Neural crest cell (in vitro differentiated cells): ENCODE measurements at regions not wholly inside any gene's neighbourhood (a gene's known extent, or its start where the extent isn't known, plus 50 kb on each side); places are given as distances from the start of the nearest gene placed in this dataset.
A peak's percentile ranks its signal among the peaks of the same experiment; 100 is the strongest.

Source experiments
- DNase-seq: peaks from one replicate; pipeline ENCODE4 v3.0.0; 2021; ENCODE audit warnings: low read depth, mixed read lengths, low spot score
- H3K27ac Mint-ChIP-seq: one replicate; pipeline ENCODE4 v1.8.0; 2021; ENCODE audit warnings: mild to moderate bottlenecking, mixed read lengths; ENCODE audit not compliant: unreplicated experiment
- H3K27me3 Mint-ChIP-seq: 2 replicates; pipeline ENCODE4 v1.8.0; 2021; ENCODE audit warnings: low read depth, mild to moderate bottlenecking, mixed read lengths
- H3K36me3 Mint-ChIP-seq: 2 replicates; pipeline ENCODE4 v1.8.0; 2021; ENCODE audit warnings: low read depth, mild to moderate bottlenecking, mixed read lengths
- H3K4me1 Mint-ChIP-seq: 2 replicates; pipeline ENCODE4 v1.8.0; 2021; ENCODE audit warnings: mixed read lengths
- H3K4me3 Mint-ChIP-seq: one replicate; pipeline ENCODE4 v1.8.0; 2021; ENCODE audit warnings: mild to moderate bottlenecking, mixed read lengths
- H3K9me3 Mint-ChIP-seq: 2 replicates; pipeline ENCODE4 v1.8.0; 2021; ENCODE audit warnings: mixed read lengths
- TF ChIP-seq, protein P1 (sequence below): fragments of 200-600 bp; sonication (generic); conservative IDR thresholded peaks from 2 replicates; pipeline ENCODE4 v1.5.0; 2021; ENCODE audit warnings: antibody characterized with exemption, mild to moderate bottlenecking

- Mint-ChIP-seq H3K27me3 (no peaks in the 10 kb centered on the region), H3K4me3 (no peak overlapping the region), H3K4me1 (no peaks in the 10 kb centered on the region), H3K27ac (no peak overlapping the region), H3K9me3 (peaks cover 3% of the 10 kb centered on the region), H3K36me3 (no peaks in the 10 kb centered on the region)
- TF ChIP-seq, protein P1, sequence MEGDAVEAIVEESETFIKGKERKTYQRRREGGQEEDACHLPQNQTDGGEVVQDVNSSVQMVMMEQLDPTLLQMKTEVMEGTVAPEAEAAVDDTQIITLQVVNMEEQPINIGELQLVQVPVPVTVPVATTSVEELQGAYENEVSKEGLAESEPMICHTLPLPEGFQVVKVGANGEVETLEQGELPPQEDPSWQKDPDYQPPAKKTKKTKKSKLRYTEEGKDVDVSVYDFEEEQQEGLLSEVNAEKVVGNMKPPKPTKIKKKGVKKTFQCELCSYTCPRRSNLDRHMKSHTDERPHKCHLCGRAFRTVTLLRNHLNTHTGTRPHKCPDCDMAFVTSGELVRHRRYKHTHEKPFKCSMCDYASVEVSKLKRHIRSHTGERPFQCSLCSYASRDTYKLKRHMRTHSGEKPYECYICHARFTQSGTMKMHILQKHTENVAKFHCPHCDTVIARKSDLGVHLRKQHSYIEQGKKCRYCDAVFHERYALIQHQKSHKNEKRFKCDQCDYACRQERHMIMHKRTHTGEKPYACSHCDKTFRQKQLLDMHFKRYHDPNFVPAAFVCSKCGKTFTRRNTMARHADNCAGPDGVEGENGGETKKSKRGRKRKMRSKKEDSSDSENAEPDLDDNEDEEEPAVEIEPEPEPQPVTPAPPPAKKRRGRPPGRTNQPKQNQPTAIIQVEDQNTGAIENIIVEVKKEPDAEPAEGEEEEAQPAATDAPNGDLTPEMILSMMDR: no peak
- DNase-seq: no peak
Measured at GRCh38 chrX:40272776-40273175, 175.0 kb upstream of the BCOR start.

DNA sequence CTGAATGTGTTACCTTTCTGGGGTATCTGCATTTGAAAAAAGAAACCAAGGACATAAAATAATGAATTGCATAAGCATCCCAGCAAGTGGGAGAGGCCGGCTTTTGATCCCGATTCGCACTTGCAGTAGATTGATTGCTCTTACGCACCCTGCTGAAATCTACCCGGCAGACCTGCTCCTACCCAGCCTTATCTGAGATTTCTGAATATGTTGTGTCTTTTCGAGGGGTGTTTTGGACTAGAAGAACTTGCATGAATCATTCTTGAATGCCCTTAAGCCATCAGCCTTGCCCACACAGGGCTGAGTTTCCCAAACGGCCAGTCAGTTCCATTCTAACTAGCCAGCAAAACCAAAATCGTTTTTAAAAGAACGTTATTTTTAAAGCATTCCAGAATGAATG, 174.4 kb upstream of the BCOR start:
- TF ChIP-seq, protein P1: no peak
- Mint-ChIP-seq H3K4me3 (no peak overlapping the region), H3K36me3 (no peaks in the 10 kb centered on the region), H3K27ac (no peak overlapping the region), H3K9me3 (peaks cover 3% of the 10 kb centered on the region), H3K4me1 (peaks cover 4% of the 10 kb centered on the region), H3K27me3 (no peaks in the 10 kb centered on the region)
- no peak for DNase-seq

DNA sequence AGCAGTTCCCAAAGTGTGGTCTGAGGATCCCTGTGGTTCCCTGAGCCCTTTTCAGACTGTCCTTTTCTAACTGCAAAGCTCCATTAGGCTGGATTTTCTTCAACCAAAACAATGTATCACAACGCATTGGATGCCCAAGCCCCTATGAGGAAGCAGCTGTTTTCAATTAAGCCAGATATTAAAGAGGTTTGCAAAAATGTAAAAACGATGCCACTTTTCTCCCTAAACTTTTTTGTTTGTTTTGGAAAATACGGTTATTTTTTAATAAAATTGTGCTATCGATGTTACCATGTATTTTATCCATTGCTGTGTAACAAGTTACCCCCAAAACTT, 170.4 kb upstream of the BCOR start:
- H3K27me3 Mint-ChIP-seq: no peaks in the 10 kb centered on the region
- H3K9me3 Mint-ChIP-seq: no peaks in the 10 kb centered on the region
- H3K36me3 Mint-ChIP-seq: no peaks in the 10 kb centered on the region
- H3K27ac Mint-ChIP-seq: no peak overlapping the region
- peaks cover 14% of the 10 kb centered on the region for H3K4me1 Mint-ChIP-seq
- no peak for DNase-seq
- no peak overlapping the region for H3K4me3 Mint-ChIP-seq
- TF ChIP-seq, protein P1: no peak

DNA sequence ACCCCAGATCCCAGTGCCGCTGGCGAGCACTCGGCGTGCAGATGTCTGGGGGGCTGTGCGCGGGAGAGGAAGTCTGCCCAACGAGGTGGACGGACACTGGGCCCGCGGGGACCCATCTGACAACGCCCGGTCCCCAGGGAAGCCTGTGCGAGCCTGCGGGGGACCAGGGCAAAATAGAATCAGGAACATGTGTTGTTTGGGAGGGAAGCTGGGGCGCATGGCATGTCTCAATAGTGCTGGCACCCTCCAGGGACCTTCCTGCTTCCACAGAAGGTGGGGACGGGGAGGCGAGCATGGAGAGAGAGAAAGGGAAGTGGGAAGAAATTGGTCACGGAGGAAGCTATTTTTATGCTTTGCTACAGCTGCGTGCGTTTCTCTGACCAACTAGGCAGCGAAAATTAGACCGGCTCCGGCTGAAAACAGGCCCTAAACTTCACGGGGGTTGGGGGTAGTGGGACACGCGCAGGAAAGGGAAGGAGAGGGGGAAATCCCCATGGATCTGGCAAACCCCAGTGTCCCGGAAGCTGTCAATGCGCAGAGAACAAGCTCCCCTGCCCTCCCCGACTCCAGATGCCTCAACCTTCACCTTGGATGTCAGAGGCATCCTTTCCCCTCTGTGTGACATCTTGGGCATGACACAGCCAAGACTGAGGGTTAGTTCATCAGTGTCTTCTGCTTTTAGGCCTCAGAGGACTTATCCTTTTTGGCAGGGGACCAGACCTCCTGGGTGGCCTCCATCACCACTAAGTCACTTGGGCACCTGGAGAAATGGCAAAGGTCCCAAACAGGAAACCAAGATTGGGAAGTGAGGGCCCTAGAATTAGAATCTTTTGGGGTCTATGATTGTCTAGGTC, 169.8 kb upstream of the BCOR start:
- DNase-seq: no peak
- H3K9me3 Mint-ChIP-seq: no peaks in the 10 kb centered on the region
- no peak overlapping the region for H3K27ac Mint-ChIP-seq
- TF ChIP-seq, protein P1: no peak
- H3K4me1 Mint-ChIP-seq: peaks cover 18% of the 10 kb centered on the region
- no peaks in the 10 kb centered on the region for H3K27me3 Mint-ChIP-seq
- no peak overlapping the region for H3K4me3 Mint-ChIP-seq
- no peaks in the 10 kb centered on the region for H3K36me3 Mint-ChIP-seq

DNA sequence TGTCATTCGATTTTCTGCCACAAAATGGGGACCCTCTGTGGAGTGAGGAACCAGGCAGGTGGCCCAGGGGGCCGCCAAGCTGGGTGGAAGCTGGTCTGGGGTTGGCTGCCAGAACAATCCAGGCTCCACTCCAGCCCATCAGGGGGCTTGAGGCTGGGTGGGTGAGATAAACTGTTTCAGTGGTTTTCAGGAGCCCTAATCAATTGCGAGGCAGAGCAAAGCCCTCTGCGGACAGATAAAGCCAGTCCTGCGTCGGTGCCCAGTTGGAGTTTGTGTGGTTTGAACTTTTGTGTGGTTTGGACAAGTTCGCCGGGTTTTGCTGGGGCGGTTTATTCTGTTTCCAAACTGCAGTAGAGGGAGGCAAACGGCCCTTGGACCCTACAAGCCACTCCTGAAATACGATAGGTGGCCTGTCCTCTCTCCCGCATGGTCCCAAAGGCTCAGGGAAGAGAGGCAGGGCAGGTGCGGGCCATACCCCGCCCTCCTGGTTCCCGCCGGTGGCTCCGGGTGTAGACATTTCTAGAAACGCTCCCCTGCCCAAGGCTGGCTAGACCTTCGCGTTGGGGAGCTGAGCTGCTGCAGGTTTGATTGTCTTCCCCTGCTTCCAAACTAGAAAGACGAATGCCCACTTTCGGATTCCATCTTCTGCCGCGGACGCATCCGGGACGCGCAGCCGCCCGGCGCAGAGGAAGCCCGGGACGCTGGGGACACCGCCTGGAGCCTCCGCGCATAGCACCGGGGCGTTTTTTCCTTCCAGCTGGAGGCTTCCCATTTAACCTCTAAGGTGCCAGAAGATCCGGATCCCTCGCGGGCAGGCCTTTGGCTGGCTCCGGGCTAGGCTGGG, 169.0 kb upstream of the BCOR start:
- Mint-ChIP-seq H3K27me3 (no peaks in the 10 kb centered on the region), H3K27ac (peak overlapping the region; percentile 35), H3K4me1 (peaks cover 26% of the 10 kb centered on the region), H3K4me3 (peak overlapping the region; percentile 79), H3K36me3 (no peaks in the 10 kb centered on the region), H3K9me3 (no peaks in the 10 kb centered on the region)
- TF ChIP-seq, protein P1: peak; percentile 73
- DNase-seq: peak; percentile 69
